Stimulated activated CD4-positive, alpha-beta T cell treated with anti-CD3 and anti-CD28 coated beads, TNF-alpha, amount 100 ng/mL, for 48 hours (primary cell): ENCODE measurements at regions not wholly inside any gene's neighbourhood (a gene's known extent, or its start where the extent isn't known, plus 50 kb on each side); places are given as distances from the start of the nearest gene placed in this dataset.
A peak's percentile ranks its signal among the peaks of the same experiment; 100 is the strongest.
"Not testable (repeated sequence)": the region's sequence is repeated elsewhere in the genome, so short reads cannot be mapped to it uniquely, and the experiment has no call there.

ENCODE experiments used
- DNase-seq, 3 donors: peaks; one replicate each; pipeline ENCODE4 v3.0.0-alpha.2; 2020; ENCODE audit warnings: low read depth in 3 of 3

DNA sequence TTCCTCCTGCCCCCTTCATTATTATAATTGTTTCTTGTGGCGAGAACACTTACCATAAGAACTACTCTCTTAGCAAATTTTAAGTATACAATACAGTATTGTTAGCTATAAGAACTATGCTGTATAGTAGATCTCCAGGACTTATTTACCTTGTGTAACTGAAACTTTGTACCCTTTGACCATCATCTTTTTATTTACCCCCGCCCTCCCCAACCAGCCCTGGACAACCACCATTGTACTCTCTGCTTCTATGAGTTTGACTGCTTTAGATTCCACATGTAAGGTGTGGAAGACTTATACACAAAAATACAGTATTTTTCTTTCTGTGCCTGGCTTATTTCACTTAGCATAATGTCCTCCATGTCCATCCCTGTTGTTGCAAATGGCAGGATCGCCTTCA lies 161.1 kb downstream of the PHF8 start:
- DNase-seq: no peak

- no peak for DNase-seq
These were observed 161.9 kb downstream of the PHF8 start for GRCh38 chrX:53882331-53882730.

DNA sequence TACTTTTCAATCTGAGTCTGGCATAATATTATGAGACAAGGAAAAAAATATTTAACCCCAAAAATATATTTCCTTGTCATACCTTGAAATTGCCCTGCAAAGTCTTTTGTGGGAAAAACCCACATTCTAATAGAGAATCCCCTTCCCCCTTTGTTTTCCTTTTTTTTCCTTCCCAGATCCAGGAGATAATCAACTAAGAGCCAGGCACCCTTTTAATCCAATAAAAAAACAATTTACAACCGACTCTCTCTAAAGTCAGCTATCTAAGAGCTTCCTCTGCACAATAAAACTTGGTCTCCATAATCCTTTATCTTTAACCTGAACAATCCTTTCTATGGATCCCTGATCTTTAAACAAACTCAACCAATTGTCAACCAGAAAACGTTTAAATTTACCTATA lies 163.5 kb downstream of the PHF8 start:
- DNase-seq: not testable (repeated sequence)

DNA sequence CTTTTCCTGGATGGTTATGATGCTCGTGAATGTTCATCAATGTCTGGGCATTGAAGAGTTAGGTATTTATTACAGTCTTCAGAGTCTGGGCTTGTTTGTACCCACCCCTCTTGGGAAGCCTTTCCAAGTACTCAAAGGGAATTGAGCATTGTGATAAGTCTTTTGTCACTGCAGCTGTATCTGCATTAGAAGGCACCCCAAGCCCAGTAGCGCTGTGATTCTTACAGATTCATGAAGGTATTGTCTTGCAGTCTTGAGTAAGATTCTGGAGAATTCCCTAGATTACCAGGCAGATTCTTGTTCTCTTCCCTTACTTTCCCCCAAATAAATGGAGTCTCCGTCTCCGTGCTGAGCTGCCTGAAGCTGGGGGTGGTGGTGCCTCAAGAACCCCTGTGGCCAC lies 173.4 kb upstream of the HUWE1 start:
- no peak for DNase-seq

DNA sequence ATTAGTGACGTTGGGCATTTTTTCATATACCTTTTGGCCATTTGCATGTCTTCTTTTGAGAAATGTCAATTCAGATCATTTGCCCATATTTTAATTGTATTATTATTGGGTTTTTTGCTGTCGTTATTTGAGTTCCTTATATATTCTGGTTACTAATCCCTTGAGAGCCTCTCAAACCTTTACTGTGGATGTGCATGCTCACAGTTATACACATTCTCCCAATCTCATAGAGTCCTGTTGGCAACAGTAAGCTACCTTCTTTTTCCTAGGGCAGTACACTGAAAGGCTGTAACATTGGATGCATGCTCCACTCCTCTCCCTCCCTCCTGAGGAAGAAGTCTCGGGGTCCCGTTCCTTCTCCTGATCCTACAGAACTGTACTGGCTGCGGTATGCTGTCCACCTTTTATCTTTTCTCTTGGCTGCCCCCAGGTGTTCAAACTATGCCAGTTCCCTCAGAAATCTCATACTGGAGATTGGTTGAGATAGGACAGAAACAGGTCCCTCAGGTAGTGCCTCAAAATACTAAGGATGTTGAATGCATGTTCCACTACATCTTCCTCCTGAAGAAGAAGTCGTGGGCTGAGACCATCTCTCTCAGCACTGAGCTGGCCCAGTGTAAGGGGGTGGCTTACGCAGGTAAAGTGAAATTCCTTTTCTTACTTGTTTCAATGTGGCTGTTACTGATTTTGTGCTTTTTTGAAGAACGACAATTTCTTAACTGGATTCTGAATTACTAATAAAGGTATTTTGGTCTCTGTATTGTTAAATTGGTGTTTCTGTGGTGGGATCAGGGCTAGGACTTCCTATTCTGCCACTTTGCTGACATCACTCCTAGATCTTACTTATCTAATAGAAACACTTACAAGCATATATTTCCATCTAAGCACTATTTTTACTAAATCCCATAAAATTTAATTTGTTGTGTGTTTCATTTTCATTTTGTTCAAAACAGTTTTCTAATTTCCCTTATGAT lies 145.4 kb upstream of the HUWE1 start:
- peak; percentile 1 to 39 (median 10) for DNase-seq

DNA sequence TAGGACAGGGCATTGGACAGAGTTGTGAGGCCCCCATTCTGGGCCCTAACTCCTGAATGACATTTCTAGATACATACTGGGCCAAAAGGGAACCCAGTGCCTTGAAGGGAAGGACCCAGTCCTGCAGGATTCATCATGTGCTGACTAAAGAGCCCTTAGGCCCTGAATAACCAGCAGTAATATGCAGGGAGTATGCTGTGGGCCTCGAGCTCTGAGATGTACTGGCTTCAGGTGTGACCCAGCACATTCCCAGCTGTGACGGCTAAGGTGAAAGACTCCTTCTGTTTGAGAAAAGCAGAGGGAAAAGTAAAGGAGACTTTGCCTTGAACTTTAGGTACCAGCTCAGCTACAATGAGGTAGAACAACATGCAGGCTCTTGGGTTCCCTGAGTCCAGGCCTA lies 138.2 kb upstream of the HUWE1 start:
- no peak for DNase-seq

DNA sequence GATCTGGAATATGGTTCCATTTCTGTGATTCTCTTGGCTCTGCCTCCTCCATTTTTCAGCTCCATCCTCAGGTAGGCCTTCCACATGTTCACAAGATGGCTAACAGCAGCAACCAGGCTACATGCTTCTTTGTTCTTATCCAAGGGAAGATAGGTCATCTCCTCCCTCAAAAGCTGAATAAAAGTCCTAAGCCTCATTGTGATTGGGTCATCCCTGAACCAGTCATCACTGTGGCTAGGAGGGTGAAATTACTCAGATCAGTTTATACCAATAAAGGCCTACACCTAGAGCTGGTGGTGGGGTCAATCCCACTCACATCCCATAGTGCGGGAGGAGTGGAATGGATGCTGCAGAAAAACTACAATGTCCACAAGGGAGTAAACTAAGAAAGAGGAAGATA lies 131.6 kb upstream of the HUWE1 start:
- DNase-seq: not testable (repeated sequence)

GRCh38 chrX:53817548-53817947 lies 131.0 kb upstream of the HUWE1 start:
- no peak for DNase-seq

GRCh38 chrX:53813670-53814440 lies 127.3 kb upstream of the HUWE1 start:
- DNase-seq: no peak

DNA sequence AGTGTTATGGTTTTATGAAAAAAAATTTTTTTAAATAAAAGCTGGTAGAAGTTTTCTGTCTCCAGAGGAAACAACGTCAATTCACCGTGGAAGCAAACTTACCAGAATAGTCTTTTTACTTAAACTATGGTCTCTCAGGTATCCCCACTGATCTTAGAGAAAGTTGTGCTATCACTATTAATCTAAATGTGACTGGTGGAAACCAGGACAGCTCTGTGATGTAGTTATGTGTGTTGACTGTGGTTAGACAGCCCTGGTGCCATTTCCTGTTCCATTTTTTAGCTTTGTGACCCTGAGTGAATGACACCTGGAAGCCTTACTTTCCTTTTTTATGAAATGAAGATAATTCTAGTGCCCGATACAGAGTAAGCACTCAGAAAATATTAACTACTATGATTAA lies 111.8 kb upstream of the HUWE1 start:
- no peak for DNase-seq

DNA sequence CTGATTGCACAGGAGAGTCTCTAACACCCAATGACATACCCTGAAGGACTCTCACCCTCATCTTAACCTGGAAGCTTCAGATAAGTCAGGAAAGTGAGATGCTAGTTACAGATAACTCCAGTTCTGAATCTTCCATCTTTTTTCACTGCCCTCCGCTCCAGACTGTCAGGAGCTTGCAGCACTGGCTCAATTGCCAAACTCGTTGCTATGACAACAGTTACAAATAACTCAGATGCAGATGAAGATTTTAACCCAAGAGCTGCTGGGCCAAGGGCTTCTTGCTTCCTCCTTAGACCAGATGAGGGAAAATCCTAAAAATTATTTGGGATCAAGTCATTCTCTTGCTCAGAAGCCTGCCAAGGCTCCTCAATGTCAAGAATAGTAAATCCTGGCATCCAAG lies 109.1 kb upstream of the HUWE1 start:
- no peak for DNase-seq

GRCh38 chrX:53794181-53794580 lies 107.7 kb upstream of the HUWE1 start:
- no peak for DNase-seq

- DNase-seq: no peak
These were observed 82.3 kb upstream of the HUWE1 start for GRCh38 chrX:53768865-53769264.

- no peak for DNase-seq
These were observed 81.9 kb upstream of the HUWE1 start for GRCh38 chrX:53768451-53768850.

GRCh38 chrX:53767544-53767943 lies 81.0 kb upstream of the HUWE1 start:
- DNase-seq: no peak

DNA sequence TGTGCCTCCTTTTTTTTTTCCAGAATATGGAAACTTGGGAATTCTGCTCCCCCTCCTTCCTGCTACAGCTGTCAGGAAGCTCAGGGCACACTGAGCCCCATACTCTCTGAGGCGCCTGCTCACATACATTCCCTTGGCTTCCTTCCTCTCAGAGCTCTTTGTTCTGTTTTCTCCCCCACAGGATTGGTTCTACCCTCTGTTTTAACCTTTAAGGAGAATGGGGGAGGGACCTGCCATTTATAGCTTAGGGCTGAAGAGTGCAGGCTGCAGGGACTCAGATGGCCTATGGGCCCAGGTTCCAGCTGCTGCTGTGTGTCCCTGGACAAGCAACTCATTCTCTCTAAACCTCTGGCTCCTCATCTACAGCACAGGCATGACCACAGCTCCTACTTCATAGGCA lies 70.7 kb upstream of the HUWE1 start:
- not testable (repeated sequence) for DNase-seq

GRCh38 chrX:53746718-53747117 lies 60.2 kb upstream of the HUWE1 start:
- no peak for DNase-seq

GRCh38 chrX:53743244-53743643 lies 56.7 kb upstream of the HUWE1 start:
- no peak for DNase-seq

GRCh38 chrX:53738370-53738906 lies 51.9 kb upstream of the HUWE1 start:
- DNase-seq: no peak
